GM19238 (cell line): ENCODE measurements at regions not wholly inside any gene's neighbourhood (a gene's known extent, or its start where the extent isn't known, plus 50 kb on each side); places are given as distances from the start of the nearest gene placed in this dataset.

Experiments
- DNase-seq: peaks from one replicate; pipeline ENCODE4 v3.0.0; 2011; ENCODE audit warnings: low spot score; ENCODE audit not compliant: insufficient read length

DNA sequence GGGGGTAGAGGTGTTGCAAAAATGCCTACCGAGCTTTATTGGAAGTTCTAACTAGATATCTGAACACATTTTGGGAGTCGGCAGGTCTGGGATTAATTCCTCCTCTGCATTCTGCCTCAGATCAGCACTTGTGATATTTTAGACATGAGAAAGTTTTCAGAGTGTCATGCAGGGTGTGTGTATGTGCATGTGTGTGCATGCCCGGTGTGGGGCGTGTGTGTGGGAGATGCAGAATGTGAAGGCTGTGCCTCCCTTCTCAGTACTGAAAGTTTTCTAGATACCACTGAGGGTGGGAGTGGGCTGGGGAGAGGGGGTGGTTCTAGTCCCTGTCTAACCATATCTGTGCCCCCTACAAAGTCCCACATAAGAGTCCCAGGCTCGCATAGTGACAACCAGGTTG is 180.0 kb upstream of the NTM start:
- DNase-seq: no peak

DNA sequence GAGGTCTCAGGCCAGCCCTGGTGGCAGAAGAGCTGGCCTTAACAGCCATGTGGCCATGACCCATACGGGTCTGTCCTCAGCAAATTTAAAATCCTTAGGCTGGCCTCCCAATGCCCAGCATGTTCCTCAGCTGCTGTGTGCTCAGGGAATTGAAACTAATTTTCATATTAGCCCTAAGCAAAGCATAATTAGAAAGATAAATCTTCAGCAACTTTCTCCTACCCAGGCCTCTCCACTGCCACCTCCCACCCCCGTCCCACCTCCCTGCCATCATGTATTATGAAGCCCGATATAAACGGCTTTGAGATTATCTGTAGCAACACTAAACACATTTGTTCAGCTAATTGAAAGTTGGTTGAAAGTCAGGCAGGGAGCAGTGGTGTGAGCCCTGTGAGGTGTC is 178.8 kb upstream of the NTM start:
- DNase-seq: no peak

DNA sequence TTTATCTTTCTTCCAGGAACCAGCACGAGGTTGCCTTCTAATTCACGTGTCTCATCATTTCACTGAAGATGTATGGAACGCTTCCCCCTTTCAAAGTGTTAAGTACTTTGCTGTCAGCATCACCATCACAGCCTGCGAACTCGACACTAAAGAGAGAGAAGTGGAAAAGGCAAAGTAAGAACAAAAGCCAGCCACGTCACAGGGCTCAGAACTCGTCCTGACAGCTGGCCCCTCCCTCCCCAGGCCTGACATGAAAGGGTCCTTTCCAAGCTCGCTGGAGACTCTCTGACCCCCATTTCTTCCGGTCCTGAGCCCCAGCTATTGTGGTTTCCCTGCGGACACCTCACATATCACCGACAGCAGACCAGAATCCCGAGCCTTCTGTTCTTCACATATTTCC is 177.8 kb upstream of the NTM start:
- no peak for DNase-seq

DNA sequence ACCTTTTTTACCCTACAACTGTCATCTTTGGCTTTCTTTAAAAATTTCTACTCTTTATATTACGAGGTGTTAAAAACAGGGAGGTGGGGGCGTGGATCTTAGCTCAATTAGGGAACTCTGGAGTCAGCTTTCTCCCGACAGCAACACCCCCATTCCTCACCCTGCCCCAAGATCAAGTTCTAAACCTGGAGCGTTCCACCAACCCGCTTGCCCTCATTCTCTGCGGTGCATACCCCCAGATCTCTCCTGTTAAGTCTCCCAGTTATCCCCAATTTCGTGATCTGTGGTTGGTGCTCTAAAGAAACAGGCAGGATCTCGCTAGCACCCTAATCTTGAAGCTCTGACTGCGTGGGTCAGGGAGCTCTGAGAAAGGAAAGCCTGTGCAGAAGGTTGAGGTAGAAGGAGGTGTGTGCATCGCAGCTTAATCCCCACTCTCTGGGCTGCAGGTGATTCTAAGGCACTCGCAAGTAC is 177.3 kb upstream of the NTM start:
- no peak for DNase-seq

DNA sequence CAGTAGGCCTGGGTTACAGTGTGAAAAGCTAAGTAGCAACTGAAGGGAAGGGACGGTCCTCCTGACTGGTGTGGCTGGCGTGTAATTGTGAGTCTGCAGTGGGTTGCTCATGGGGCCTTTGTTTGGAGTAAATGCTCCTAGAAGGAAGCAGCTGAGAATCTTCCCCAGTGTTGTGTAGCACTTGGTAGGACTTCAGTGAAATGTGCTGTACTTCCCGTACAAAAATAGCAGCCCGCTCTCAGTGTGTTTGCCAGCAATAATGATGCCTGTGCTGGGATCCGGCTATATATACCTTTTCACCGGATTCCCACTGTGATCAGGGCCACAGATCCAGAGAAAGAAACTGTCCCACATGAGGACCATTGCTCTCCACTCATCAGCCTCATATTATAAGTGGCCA is 175.7 kb upstream of the NTM start:
- DNase-seq: no peak

DNA sequence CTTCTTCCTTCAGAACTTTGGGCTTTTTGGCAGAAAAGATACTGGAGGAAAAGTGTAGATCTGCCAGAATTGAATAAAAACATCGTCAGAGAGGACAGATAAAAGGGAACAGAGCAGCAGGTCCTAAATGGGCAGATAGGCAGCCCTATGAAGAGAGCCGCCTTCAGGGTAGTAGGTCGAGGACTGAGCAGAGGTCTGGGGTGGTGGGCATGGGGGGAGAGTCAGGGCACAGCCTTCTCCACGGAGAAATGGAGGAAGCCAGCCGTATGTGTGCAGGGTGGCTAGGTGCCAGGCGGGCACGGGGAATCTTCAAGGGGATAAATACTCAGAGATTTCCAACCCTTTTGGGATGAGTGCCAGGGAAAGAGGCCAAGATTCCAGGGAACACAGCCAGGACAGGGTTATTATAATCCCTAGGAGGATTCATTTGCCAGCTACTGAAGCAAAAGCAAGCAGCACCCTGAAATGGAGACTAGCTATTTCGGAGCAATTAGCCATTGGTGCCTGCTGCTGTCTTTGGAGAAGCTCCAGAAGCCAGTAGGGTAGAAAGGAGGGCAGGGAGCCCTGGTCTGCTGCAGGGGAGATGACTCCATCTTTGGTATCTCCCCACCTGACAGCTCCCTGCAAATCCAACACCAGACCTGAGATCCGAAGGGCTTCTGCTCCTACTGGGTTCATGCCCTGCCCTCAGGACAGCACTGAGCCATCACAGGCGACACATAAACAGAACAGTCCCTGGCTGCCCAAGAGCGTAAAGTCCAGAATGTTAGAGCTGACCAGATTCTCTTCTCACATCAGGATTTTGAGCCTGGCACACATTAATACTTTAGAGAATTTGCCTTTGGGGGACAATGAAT is 174.5 kb upstream of the NTM start:
- DNase-seq: no peak

DNA sequence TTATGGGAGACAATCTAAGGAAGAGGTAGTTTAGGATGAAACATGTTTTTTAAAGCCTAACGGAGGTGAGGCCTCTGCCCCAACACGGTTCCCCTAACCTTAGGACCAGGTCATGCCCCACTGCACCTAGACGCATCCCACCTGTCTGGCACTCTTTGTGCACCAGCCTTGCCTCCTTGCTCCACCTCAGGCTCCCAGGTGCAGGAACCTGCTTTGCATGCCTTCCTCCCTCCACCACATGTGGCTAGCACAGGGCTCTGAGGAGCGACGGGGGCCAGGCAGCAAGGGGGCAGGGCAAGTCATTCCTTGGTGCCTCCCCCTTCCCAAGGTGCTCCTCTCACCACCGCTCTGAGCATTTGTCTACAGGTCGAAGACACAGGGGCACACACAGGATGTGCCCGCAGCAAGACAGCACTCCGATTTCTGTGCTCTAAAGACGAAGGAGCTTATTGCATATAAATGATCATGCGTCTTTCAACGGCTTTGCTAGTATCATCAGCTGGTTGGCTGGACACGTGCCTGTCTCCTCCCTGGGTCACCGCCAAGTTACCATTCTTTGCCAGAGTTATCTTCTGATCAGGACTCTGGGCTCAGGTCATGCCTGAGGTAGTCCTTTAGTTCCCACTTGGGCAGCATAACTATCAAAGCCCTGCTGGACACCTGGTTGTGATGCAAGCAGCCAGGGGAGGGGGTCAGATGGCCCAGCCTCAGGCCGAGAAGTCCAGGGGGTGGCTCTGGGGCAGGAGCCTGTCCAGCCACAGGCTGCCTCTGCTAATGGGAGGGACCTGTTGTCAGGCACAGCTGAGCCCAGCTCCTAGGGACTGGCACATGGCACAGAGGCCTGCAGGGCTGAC is 172.0 kb upstream of the NTM start:
- DNase-seq: no peak

DNA sequence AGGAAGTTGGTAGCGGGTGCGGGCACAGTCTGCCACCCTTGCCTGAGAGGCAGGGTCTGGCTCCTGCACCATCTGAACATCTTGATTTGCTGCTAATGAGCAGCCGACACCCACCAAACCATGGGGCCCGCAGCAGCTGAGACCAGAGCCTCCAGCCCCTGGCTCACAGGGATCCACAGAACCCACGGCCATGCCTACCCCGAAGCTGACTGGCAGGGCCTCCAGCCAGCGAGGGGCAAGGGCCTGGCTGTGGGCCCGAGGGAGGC is 171.5 kb upstream of the NTM start:
- no peak for DNase-seq

DNA sequence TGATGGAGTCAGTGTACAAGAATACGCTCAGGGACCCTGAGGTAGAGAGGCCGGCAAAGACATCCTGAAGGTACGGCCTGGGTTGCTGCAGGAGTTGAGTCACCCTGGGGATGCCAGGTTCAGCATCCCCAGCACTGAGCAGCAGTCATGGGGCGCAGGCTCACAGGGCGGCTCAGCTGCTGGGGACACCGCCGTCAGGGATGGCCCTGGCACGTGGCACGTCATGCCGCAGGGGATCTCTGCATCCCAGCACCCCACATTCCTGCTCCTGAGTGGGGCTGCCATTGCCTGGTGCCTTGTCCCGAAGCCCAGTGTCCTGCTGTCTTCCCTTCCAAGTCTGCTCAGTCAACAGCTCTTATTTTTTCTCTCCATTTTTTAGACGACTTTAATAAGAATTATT is 168.7 kb upstream of the NTM start:
- no peak for DNase-seq

DNA sequence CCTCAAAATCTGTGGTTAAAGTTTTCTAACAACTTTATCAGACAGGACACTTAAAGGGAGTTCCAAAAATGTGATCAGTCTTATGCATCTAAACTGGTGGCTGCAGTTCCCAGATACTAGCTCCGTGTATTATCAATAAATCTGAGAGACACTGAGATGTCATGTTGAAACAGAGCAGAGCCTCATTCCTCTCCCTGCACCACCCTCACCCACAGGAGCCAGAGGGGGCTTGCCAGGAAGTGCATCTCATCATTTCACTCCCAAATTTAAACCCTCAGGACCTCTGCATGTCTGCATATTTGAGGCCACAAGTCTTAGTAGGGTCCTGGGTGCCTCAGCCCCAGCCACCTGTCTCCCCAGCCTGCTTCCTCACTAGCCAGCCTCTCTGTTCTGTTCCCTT is 167.4 kb upstream of the NTM start:
- no peak for DNase-seq

DNA sequence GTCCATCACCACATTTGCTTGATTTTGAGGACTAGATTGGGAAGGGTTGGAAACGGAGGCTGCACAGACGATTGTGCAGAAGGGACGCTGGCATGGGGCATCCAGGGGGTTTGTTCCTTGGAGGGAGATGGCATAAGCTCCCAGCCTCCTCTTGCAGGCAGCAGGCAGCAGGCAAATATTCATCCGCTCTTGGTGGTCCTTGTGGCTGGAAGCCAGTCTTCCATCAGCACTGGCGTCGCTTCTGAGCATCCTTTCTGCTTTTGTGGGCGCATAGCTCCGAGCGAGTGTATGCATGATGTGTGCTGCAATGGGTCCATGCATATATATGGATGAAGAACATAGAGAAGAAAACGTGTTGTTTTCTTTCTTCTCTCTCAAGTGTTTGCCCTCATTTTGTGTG is 166.1 kb upstream of the NTM start:
- DNase-seq: no peak

DNA sequence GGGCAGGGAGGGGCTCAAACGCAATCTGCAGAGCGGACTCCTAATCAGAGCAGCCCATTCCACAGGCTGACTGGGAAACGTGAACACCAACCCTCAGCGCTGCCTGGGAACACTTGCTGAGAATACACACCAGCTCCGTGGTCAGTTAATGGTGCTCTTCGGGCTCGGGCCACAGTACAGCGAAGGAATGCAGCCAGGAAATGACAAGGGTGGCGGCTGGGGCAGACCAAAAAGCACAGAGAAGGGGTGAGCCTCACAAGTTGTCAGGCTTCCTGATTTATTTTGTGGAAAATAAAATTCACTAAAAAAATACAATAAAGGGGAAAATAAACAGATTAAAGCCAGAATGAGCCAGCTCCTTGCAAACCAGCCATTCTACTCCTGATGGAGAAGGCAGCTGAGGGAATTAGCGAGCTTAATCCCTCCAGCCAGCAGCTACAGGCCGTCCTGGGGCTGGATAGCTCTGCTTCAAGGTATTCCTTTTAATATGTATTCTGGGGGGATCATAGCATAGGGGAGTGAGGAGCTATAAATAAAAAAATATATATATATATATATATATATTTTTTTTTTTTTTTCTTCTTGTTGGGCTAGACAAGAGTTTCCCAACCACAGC is 165.5 kb upstream of the NTM start:
- DNase-seq: no peak

DNA sequence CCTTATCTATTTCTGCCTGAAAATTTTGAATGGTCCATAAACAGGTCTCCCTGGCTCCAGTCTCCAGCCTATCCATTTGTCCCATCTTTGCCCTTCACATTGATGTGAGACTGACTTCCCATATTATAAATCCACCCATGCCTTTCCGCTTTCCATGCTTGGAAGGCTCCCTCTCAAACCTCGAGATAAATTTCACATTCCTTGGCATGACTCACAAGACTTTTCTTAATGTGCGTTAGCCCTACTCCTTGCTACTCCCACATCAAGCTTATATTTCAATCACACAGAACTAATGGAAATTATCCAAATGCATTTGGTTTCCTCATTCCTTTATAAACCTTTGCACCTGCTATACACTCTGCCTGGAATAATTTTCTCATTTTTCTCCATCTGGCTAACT is 163.7 kb upstream of the NTM start:
- DNase-seq: no peak

DNA sequence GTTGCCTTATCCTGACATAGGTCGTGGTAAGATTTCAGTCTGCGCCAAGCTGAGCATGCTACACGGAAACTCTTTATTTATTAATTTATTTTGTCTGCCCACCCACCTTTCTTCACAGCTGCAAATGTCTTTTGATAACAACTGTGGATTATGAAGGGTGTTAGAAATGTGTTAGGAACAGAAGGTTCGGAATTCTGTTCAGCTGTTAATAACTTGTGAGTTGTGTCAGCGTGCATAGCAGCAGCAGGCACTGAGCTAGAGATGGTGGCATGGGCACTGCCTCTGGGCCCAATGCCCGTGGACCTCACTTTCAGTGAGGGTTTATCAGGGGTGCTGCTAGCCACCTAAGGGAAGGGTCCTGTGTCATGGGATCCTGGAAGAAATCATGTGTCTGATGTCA is 162.5 kb upstream of the NTM start:
- DNase-seq: no peak

DNA sequence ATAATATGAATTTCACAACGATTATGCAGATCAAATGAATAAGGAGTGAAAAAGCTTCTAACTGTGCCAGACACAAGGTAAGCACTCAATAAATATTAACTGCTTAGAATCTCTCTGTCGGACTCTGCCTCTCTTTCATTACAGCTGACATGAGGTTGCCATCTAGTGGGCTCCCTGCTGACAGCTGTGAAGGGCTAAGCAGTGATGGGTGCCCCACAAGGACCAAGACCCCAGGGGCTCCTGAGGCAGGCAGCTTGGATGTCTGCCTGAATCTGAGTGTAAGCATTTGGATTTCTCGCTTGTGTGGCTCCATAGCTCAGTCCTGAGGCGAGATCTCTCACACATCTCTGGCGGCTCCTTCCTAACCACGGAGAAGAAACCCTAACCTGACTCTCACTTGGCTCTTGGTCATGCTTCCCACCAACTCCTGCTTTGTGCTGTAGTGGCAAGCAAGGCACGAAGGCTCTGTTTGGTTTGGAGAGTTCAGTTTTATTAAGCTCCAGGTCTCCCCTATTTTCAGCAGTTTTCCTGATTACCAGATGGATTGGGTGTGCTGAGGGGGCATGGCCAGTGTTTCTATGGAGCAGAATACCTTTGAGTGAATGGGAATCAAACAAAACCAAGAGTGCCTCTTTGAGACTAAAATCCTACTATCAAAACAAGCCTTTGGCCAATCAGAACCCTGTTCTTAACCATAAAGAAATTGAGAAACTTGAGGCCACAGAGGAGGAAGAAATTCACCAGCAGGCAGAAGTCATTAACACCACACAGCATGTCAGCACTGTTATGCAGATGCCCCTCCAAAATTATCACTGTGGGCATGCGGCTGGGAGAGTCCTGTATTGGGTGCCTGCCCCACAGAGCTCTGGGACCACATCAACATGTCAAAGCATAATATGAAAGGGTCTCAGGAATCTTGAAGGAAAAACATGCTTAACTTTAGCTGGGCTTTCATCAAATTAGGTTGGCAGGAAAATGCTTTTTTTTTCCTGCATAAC is 152.8 kb upstream of the NTM start:
- no peak for DNase-seq

DNA sequence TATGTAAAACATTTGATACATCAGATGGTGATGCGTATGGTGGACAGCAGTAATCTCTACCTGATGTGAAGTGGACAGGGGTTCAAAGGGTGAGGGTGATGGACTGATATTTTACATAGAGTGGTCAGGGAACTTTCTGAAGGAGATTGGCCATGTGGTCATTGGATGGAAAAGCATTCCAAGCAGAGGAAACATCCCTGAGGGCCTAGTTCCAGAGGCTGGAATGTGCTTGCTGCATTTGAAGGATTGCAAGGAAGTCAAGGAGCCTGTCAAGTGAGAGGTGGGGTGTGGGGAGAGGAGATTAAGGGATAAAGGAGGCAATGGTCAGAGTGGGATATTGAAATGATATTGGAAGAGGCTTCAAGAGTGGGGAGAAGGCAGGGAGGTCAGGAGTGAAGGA is 151.9 kb upstream of the NTM start:
- no peak for DNase-seq

DNA sequence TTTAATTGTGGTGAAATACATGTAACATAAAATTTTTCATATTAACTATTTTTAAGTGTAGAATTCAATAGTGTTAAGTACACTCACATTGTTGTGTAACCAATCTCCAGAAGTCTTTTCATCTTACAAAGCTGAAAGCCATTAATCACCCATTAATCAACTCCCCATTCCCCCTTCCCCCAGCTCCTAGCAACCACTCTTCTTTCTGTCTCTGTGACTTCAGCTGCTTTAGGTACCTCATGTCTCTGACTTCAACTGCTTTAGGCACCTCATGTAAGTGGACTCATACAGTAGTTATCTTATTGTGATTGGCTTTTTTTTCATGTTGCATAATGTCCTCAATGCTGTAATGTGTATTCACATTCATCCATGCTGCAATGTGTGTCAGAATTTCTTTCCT is 150.8 kb upstream of the NTM start:
- DNase-seq: no peak

DNA sequence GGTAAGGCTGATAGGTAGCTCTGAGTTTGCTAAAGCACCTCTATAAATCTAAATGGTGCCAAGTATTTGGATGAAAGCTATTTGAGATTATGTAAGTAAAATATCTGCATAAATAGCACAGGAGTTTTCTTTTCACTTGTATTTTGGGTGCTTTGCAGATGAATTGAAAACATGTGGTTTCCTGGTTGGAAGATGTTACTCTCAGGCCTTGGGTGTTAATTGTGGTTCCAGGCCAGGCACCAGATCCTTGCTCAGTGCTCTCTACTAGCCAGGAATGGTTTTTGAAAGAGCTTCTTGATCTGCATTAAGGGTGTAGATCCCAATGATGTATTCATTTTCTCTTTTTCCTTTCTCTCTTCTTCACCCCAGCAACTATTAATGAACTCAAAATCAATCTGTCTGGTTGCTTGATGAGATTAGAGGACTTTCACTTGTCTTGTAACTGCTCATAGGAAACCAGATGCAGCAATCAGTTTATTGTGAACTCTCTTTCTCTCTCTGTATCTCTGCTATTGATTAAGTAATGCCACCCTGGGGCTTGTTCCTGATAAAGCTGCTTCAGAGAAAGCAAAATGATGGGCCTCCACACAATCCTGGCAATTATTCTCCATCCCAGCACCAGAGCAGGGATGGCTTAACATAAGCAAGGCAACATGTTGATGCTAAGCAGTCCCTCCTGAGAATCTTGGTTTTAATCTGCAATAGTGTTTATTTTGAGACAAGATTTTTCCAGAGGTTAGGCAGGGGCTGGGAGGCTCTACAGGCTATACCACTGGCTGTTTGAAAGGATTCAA is 147.0 kb upstream of the NTM start:
- no peak for DNase-seq

DNA sequence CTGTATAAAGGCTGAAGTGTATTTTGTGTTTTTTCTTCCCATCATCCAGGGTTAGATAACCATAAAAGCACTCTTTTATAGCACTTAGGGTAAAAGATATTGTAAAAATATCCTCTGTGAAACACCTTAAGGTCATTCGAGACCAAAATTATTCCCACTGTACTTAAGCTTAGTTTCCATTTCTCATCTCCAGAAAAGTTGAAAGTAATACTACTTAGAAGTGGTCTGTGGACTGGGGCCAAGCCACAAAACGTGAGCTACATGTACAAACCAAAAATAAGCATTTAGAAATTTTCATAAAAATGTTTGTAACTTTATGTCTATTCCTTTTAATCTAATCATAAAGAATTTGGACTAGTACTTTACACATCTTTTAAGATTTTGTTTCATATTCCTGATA is 142.0 kb upstream of the NTM start:
- DNase-seq: no peak

DNA sequence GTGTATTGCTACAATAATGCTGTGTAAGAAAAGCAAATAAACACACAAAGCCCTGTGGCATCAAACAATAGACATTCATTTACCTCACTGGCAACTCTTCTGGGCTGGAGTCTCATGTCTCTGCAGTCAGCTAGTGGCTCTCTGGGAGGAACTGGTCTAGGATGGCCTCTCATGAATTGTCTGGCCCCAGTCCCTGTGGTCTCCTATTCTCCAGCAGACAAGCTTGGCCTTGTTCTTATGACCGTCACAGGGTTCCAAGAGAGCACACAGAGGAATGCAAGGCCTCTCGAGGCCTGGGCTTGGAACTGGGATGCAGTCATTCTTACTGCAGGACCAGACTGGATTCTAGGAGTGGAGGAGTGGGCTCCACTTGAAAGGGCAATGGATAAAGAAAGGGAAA is 141.2 kb upstream of the NTM start:
- DNase-seq: no peak
